H1 (cell line): ENCODE measurements at regions not wholly inside any gene's neighbourhood (a gene's known extent, or its start where the extent isn't known, plus 50 kb on each side); places are given as distances from the start of the nearest gene placed in this dataset.
"Not testable (repeated sequence)": the region's sequence is repeated elsewhere in the genome, so short reads cannot be mapped to it uniquely, and the experiment has no call there.

Source experiments
- CTCF ChIA-PET: fragments of 300-600 bp; sonication (Branson Sonifier 250); formaldehyde crosslinking; loops from one replicate; lab custom pipeline; 2021; ENCODE audit not compliant: partially characterized antibody; lab: Charles Lee
- POLR2A ChIA-PET: fragments of 300-600 bp; sonication (Branson Sonifier 250); formaldehyde crosslinking; loops from one replicate; lab custom pipeline; 2021; ENCODE audit warnings: inconsistent platforms; ENCODE audit not compliant: partially characterized antibody; lab: Charles Lee
- DNase-seq, 2 experiments: peaks; one replicate each; pipeline versions ENCODE4 v3.0.0 to v3.0.0-alpha.2; 2010 to 2022; ENCODE audit warnings: low spot score in 2 of 2, low read depth in 1 of 2, mixed read lengths in 1 of 2
- FAIRE-seq: peaks from 2 replicates; lab custom pipeline; 2011; peaks lifted over from hg19 to GRCh38; lab: Jason Lieb, UNC
- H2AFZ ChIP-seq: 2 replicates; pipeline ENCODE4 v1.8.1; 2012; ENCODE audit warnings: low read length, inconsistent platforms
- H2AK5ac ChIP-seq: 2 replicates; pipeline ENCODE4 v1.6.1; 2013; ENCODE audit warnings: low read depth, low read length
- H2BK120ac ChIP-seq: replicated peaks from 2 replicates; pipeline ENCODE3; 2013; ENCODE audit warnings: low read depth, low read length, inconsistent platforms
- H2BK12ac ChIP-seq: 2 replicates; pipeline ENCODE4 v1.6.1; 2013; ENCODE audit warnings: low read depth, low read length
- H2BK15ac ChIP-seq: 2 replicates; pipeline ENCODE4 v1.6.1; 2013; ENCODE audit warnings: low read length
- H2BK20ac ChIP-seq: 2 replicates; pipeline ENCODE4 v1.6.1; 2013; ENCODE audit warnings: low read length
- H2BK5ac ChIP-seq: 2 replicates; pipeline ENCODE4 v1.6.1; 2013; ENCODE audit warnings: low read depth, low read length
- H3K14ac ChIP-seq: 2 replicates; pipeline ENCODE4 v1.6.1; 2013; ENCODE audit warnings: inconsistent platforms; ENCODE audit not compliant: insufficient read length
- H3K18ac ChIP-seq: 2 replicates; pipeline ENCODE4 v1.6.1; 2013; ENCODE audit warnings: low read length; ENCODE audit errors: extremely low read depth
- H3K23ac ChIP-seq: 2 replicates; pipeline ENCODE4 v1.6.1; 2013; ENCODE audit warnings: inconsistent platforms; ENCODE audit not compliant: insufficient read length
- H3K23me2 ChIP-seq: 2 replicates; pipeline ENCODE4 v1.6.1; 2013; ENCODE audit warnings: low read depth, low read length
- H3K27ac ChIP-seq: 2 replicates; pipeline ENCODE4 v1.6.1; 2011; ENCODE audit warnings: low read depth, low read length, inconsistent platforms
- H3K27me3 ChIP-seq, 4 experiments: replicated peaks in 1 of 4; 1 replicate in 1 of 4; 2 replicates in 3 of 4; pipeline versions ENCODE4 v1.6.1 to v1.8.1; 2011 to 2013; ENCODE audit warnings: low read length in 3 of 4, mild to moderate bottlenecking in 3 of 4, inconsistent platforms in 2 of 4, mixed read lengths in 2 of 4, moderate library complexity in 1 of 4; ENCODE audit not compliant: control insufficient read depth in 3 of 4, insufficient read depth in 3 of 4; ENCODE audit errors: extremely low read depth in 1 of 4
- H3K36me3 ChIP-seq, 4 experiments: 2 replicates each; pipeline versions ENCODE4 v1.6.1 to v1.8.1; 2011 to 2013; ENCODE audit warnings: mild to moderate bottlenecking in 4 of 4, low read length in 3 of 4, moderate library complexity in 2 of 4, control low read depth in 1 of 4, inconsistent platforms in 1 of 4; ENCODE audit not compliant: insufficient read depth in 4 of 4, control insufficient read depth in 2 of 4
- H3K4ac ChIP-seq: replicated peaks from 2 replicates; pipeline ENCODE3; 2013; ENCODE audit warnings: low read length, low read depth, mixed read lengths, inconsistent platforms; ENCODE audit not compliant: insufficient read length
- H3K4me1 ChIP-seq, 4 experiments: replicated peaks in 1 of 4; 1 replicate in 1 of 4; 2 replicates in 3 of 4; pipeline versions ENCODE4 v1.6.1 to v1.8.1; 2011 to 2013; ENCODE audit warnings: low read length in 3 of 4, inconsistent platforms in 2 of 4, mixed read lengths in 1 of 4; ENCODE audit not compliant: insufficient read depth in 4 of 4, control insufficient read depth in 3 of 4
- H3K4me2 ChIP-seq, 2 experiments: 2 replicates each; pipeline versions ENCODE4 v1.6.1 to v1.8.1; 2011 to 2013; ENCODE audit warnings: low read depth in 2 of 2, low read length in 2 of 2, control low read depth in 1 of 2, inconsistent platforms in 1 of 2, mild to moderate bottlenecking in 1 of 2; ENCODE audit not compliant: insufficient read depth in 1 of 2
- H3K4me3 ChIP-seq, 4 experiments: fragments of 200-600, 300-600 bp in 1 of 4; sonication (generic), shearing (Covaris generic), sonication (Bioruptor Twin) in 1 of 4; 2 replicates each; pipeline versions ENCODE4 v1.5.1 to v1.8.1; 2011 to 2016; ENCODE audit warnings: low read length in 4 of 4, low read depth in 3 of 4, control low read depth in 2 of 4, inconsistent platforms in 2 of 4, mild to moderate bottlenecking in 2 of 4, mixed read lengths in 1 of 4, moderate library complexity in 1 of 4; ENCODE audit not compliant: insufficient read depth in 2 of 4; ENCODE audit errors: extremely low read depth in 1 of 4
- H3K56ac ChIP-seq: replicated peaks from 2 replicates; pipeline ENCODE3; 2013; ENCODE audit warnings: low read depth, mild to moderate bottlenecking, mixed read lengths, low read length, inconsistent platforms; ENCODE audit not compliant: insufficient read length
- H3K79me1 ChIP-seq: 2 replicates; pipeline ENCODE4 v1.6.1; 2013; ENCODE audit warnings: low read depth, low read length, control low read depth
- H3K79me2 ChIP-seq, 2 experiments: 2 replicates each; pipeline versions ENCODE4 v1.6.1 to v1.8.1; 2012 to 2013; ENCODE audit warnings: low read length in 2 of 2, mild to moderate bottlenecking in 2 of 2, inconsistent platforms in 1 of 2; ENCODE audit not compliant: insufficient read depth in 2 of 2, control insufficient read depth in 1 of 2
- H3K9ac ChIP-seq, 4 experiments: replicated peaks in 1 of 4; 1 replicate in 1 of 4; 2 replicates in 3 of 4; pipeline versions ENCODE4 v1.6.1 to v1.8.1; 2011 to 2013; ENCODE audit warnings: low read depth in 3 of 4, low read length in 3 of 4, control low read depth in 2 of 4, mild to moderate bottlenecking in 2 of 4, moderate library complexity in 2 of 4, inconsistent platforms in 1 of 4; ENCODE audit errors: extremely low read depth in 1 of 4
- H3K9me3 ChIP-seq, 2 experiments: 2 replicates each; pipeline versions ENCODE4 v1.6.1 to v1.8.1; 2012 to 2013; ENCODE audit warnings: mild to moderate bottlenecking in 2 of 2, moderate library complexity in 2 of 2, control low read depth in 1 of 2, inconsistent platforms in 1 of 2, low read depth in 1 of 2, low read length in 1 of 2, mixed read lengths in 1 of 2; ENCODE audit not compliant: insufficient read depth in 2 of 2
- H4K20me1 ChIP-seq, 2 experiments: replicated peaks in 1 of 2; 2 replicates each; pipeline versions ENCODE3 to v1.8.1; 2011 to 2013; ENCODE audit warnings: inconsistent platforms in 2 of 2, low read length in 2 of 2, mild to moderate bottlenecking in 1 of 2; ENCODE audit not compliant: insufficient read depth in 2 of 2, control insufficient read depth in 1 of 2
- H4K5ac ChIP-seq: 2 replicates; pipeline ENCODE4 v1.6.1; 2013; ENCODE audit warnings: low read length, low read depth, mixed read lengths, inconsistent platforms; ENCODE audit not compliant: insufficient read length
- H4K8ac ChIP-seq: 2 replicates; pipeline ENCODE4 v1.8.0; 2013; ENCODE audit warnings: mild to moderate bottlenecking, moderate library complexity, low read length, inconsistent platforms; ENCODE audit not compliant: insufficient read depth; ENCODE audit errors: extremely low read depth
- H4K91ac ChIP-seq: replicated peaks from 2 replicates; pipeline ENCODE3; 2013; ENCODE audit warnings: low read length, mixed read lengths, inconsistent platforms; ENCODE audit not compliant: insufficient read length
- WGBS, 2 experiments: shearing (Covaris generic) in 1 of 2; methylation state at CpG; one replicate each; pipeline versions ENCODE4 v1.1.6 to v1.1.7; 2013 to 2015; ENCODE audit warnings: low lambda C conversion rate in 2 of 2, mixed read lengths in 2 of 2, inconsistent platforms in 1 of 2, low coverage in 1 of 2, missing lambda C conversion rate in 1 of 2; ENCODE audit not compliant: insufficient replicate concordance in 2 of 2, insufficient coverage in 1 of 2, insufficient read length in 1 of 2; ENCODE audit errors: extremely low coverage in 1 of 2, missing lambda C conversion rate in 1 of 2; 5-methylcytosine and 5-hydroxymethylcytosine counted together

DNA sequence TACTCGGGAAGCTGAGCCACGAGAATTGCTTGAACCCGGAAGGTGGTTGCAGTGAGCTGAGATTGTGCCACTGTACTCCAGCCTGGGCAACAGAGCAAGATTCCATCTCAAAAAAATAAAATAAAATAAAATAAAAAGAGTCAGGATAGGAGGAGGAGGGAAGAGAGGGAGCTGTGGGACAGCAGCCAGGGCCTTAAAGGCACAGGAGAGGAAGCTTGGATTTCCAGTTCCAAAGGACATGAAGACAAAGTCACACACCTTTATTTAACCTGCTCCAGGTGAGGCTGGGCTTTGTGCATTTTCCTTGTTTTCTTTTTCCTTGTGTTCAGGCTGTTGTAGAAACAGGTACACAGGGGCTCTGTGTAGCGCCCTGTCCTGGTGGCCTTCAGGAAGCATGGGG is 138.2 kb upstream of the HMX1 start:
- H4K5ac ChIP-seq, FAIRE-seq, DNase-seq, H3K23ac ChIP-seq, H4K91ac ChIP-seq, H4K20me1 ChIP-seq, H2AFZ ChIP-seq, H3K23me2 ChIP-seq, H2BK20ac ChIP-seq, POLR2A ChIA-PET, H2BK120ac ChIP-seq, H4K8ac ChIP-seq, H2AK5ac ChIP-seq, H2BK12ac ChIP-seq, H3K4ac ChIP-seq, H3K4me1 ChIP-seq, H3K79me1 ChIP-seq, H2BK15ac ChIP-seq, H2BK5ac ChIP-seq, H3K56ac ChIP-seq, H3K36me3 ChIP-seq, H3K79me2 ChIP-seq, H3K27me3 ChIP-seq, H3K9ac ChIP-seq, H3K4me2 ChIP-seq, H3K18ac ChIP-seq, H3K27ac ChIP-seq, H3K14ac ChIP-seq, H3K4me3 ChIP-seq: not testable (repeated sequence)
- 88% methylated on average over 4 of the region's 4 CpGs; no CpG with 5 or more reads in 1 of the 2 experiments for WGBS, 2 experiments
- CTCF ChIA-PET, result interaction anchor here (0.6 kb wide), 1 partner anchor 648 kb away, joined by 4 read pairs; no protein-coding TSS in a partner anchor
- peaks cover 12 to 69% of the 10 kb centered on the region in 2 experiments for H3K9me3 ChIP-seq

DNA sequence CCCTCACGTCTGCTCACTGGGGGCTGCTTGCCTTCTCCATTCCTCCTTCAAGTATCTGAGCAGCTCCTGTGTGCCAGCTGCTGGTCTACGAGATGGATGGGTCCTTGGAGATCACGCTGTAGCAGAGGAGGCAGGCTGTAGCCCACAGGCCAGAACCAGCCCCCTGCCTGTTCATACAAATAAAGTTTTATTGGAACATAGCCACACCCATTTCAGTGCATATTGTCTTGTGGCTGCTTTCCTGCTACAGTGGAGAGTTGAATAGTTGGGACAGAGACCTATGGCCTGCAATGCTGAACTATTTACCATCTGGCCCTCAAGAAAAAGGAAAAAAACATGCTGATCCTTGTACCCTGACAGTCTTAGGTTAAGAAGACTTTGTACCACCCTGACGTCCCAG is 136.8 kb upstream of the HMX1 start:
- H3K27me3 ChIP-seq, FAIRE-seq, CTCF ChIA-PET, H2BK120ac ChIP-seq, H3K14ac ChIP-seq, H3K79me2 ChIP-seq, H4K5ac ChIP-seq, H3K18ac ChIP-seq, H3K9ac ChIP-seq, H2BK5ac ChIP-seq, H3K36me3 ChIP-seq, H3K79me1 ChIP-seq, H2AFZ ChIP-seq, H2BK20ac ChIP-seq, H3K23ac ChIP-seq, H4K20me1 ChIP-seq, H3K56ac ChIP-seq, H4K8ac ChIP-seq, H3K4me3 ChIP-seq, H2BK12ac ChIP-seq, H3K4ac ChIP-seq, H3K4me2 ChIP-seq, H2AK5ac ChIP-seq, DNase-seq, H4K91ac ChIP-seq, H3K4me1 ChIP-seq, H2BK15ac ChIP-seq, POLR2A ChIA-PET, H3K27ac ChIP-seq, H3K23me2 ChIP-seq: not testable (repeated sequence)
- H3K9me3 ChIP-seq, result peaks cover 12 to 75% of the 10 kb centered on the region in 2 experiments
- WGBS, 2 experiments, result 90% methylated on average over 3 of the region's 4 CpGs; no CpG with 5 or more reads in 1 of the 2 experiments
